ENCODE measurements at regions not wholly inside any gene's neighbourhood (a gene's known extent, or its start where the extent isn't known, plus 50 kb on each side); places are given as distances from the start of the nearest gene placed in this dataset.

DNA sequence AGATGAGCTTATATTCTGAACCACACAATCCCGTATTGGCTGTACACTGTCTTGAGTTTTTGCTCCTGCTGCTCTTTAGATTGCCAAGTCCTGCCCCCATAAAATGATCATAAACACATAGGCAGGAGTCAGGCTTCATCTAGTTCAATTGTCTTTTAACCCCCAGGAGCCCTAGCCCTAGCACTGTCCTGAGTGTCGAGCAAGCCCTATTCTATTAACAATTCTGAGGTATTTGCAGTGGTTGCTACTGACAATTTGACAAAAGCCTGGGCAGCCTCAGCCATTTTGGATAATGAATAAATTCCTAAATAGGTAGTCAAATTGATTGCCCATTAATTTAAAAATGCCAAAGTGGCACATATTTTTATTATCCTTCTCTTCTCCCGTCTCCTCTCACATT, 257.2 kb downstream of the YTHDC2 start:
- CTCF ChIA-PET: no interaction called here
- Histone ChIP-seq H3K4me3 (ENCODE audit: low read depth, low read length) (no peak overlapping the region), H3K36me3 (ENCODE audit: control insufficient read depth, insufficient read depth, low read length) (no peaks in the 10 kb centered on the region), H3K27me3 (ENCODE audit: control insufficient read depth, insufficient read depth, low read length) (no peaks in the 10 kb centered on the region)
- DNase-seq (ENCODE audit: low read depth): no peak
- POLR2A ChIA-PET: no interaction called here
- TF ChIP-seq, protein P1, sequence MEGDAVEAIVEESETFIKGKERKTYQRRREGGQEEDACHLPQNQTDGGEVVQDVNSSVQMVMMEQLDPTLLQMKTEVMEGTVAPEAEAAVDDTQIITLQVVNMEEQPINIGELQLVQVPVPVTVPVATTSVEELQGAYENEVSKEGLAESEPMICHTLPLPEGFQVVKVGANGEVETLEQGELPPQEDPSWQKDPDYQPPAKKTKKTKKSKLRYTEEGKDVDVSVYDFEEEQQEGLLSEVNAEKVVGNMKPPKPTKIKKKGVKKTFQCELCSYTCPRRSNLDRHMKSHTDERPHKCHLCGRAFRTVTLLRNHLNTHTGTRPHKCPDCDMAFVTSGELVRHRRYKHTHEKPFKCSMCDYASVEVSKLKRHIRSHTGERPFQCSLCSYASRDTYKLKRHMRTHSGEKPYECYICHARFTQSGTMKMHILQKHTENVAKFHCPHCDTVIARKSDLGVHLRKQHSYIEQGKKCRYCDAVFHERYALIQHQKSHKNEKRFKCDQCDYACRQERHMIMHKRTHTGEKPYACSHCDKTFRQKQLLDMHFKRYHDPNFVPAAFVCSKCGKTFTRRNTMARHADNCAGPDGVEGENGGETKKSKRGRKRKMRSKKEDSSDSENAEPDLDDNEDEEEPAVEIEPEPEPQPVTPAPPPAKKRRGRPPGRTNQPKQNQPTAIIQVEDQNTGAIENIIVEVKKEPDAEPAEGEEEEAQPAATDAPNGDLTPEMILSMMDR (IDR thresholded peaks at IDR 0.05; ENCODE audit: insufficient read depth, low read depth, low read length): no peak

DNA sequence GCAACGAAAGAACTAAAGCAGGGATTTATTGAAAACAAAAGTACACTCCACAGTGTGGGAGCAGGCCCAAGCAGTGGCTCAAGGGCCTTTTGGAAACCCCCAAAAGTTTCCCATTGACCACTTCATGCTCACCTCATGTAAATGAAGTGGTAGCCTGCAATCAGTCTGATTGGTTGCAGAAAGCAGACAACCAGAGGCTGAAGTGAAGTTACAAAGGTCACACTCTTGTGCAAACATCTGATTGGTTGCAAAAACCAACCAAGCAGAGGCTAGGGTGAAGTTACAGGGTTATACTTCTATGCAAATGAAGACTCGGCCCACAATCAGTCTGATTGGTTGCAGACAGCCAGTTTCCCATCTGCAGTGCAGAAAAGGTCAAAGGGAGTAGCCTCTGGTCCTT, 258.0 kb downstream of the YTHDC2 start:
- no peaks in the 10 kb centered on the region for H3K36me3 ChIP-seq (ENCODE audit: control insufficient read depth, insufficient read depth, low read length)
- TF ChIP-seq, protein P1 (IDR thresholded peaks at IDR 0.05; ENCODE audit: insufficient read depth, low read depth, low read length): no peak
- H3K4me3 ChIP-seq (ENCODE audit: low read depth, low read length): no peak overlapping the region
- DNase-seq (ENCODE audit: low read depth): no peak
- ChIA-PET CTCF (no interaction called here), POLR2A (no interaction called here)
- no peaks in the 10 kb centered on the region for H3K27me3 ChIP-seq (ENCODE audit: control insufficient read depth, insufficient read depth, low read length)

DNA sequence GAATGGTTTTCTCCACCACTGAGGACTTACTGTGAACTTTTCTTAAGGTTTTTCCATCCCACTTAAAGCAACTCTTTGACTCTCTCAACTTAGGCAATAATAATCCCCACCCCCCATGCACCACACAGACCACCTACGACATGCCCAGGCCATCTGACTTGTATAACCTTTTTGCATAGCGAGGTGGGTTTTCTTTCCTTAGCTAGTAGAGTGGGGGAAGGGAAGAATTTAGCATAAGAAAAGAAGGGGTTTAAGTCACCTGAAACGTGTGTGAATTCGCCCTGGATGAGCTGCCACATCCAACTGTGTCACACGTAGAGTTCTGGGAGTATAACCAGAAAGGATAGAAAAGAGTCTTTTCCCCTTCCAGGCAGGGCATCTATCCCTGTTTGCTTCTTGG, 262.7 kb downstream of the YTHDC2 start:
- no peak for DNase-seq (ENCODE audit: low read depth)
- ChIA-PET POLR2A (no interaction called here), CTCF (no interaction called here)
- Histone ChIP-seq H3K4me3 (ENCODE audit: low read depth, low read length) (no peak overlapping the region), H3K27me3 (ENCODE audit: control insufficient read depth, insufficient read depth, low read length) (no peaks in the 10 kb centered on the region), H3K36me3 (ENCODE audit: control insufficient read depth, insufficient read depth, low read length) (no peaks in the 10 kb centered on the region)
- TF ChIP-seq, protein P1 (IDR thresholded peaks at IDR 0.05; ENCODE audit: insufficient read depth, low read depth, low read length): no peak

DNA sequence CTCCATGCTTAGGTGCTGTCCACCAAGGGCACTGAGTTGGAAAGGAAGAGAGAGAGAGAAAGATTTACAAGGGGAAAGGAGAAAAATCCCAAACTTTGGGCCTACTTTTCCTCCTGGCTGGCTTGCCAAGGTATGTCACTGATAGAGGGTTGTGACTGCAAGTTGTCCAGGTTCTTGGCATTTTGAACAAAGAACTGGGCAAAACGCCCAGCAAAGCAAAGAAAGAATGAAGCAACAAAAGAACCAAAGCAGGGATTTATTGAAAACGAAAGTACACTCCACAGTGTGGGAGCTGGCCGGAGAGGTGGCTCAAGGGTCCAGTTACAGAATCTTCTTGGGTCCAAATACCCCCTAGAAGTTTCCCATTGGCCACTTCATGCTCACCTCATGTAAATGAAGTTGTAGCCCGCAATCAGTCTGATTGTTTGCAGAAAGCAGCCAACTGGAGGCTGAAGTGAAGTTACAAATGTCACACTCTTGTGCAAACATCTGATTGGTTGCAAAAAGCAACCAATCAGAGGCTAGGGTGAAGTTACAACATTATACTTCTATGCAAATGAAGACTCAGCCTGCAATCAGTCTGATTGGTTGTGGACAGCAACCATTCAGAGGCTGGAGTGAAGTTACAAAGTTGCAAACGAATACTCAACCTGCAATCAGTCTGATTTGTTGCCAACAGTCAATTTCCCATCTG, 263.5 kb downstream of the YTHDC2 start:
- H3K36me3 ChIP-seq (ENCODE audit: control insufficient read depth, insufficient read depth, low read length): no peaks in the 10 kb centered on the region
- H3K27me3 ChIP-seq (ENCODE audit: control insufficient read depth, insufficient read depth, low read length): no peaks in the 10 kb centered on the region
- no peak overlapping the region for H3K4me3 ChIP-seq (ENCODE audit: low read depth, low read length)
- ChIA-PET POLR2A (no interaction called here), CTCF (no interaction called here)
- no peak for DNase-seq (ENCODE audit: low read depth)
- TF ChIP-seq, protein P1 (IDR thresholded peaks at IDR 0.05; ENCODE audit: insufficient read depth, low read depth, low read length): no peak

DNA sequence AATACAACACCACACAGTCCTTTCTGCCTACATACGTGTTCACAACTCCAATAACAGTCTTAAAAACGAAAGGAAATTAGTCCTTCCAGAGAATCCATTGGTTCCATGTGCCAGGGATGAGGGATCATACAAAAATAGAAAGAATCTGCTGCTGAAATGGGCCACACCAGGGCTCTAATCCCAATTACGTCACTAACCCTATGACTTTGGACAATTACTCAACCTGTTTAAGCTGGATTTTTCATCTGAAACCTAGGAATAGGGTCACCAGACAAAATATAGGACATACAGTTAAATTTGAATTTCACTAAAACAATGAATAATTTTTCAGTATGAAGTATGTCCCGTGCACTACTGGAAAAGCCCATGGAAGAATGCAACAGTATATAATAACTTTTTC, 264.7 kb downstream of the YTHDC2 start:
- H3K4me3 ChIP-seq (ENCODE audit: low read depth, low read length): no peak overlapping the region
- ChIA-PET POLR2A (no interaction called here), CTCF (interaction anchor here (1.2 kb wide), 1 partner anchor 118 kb away, joined by 3 read pairs; no protein-coding TSS in a partner anchor)
- TF ChIP-seq, protein P1 (IDR thresholded peaks at IDR 0.05; ENCODE audit: insufficient read depth, low read depth, low read length): no peak
- no peak for DNase-seq (ENCODE audit: low read depth)
- H3K27me3 ChIP-seq (ENCODE audit: control insufficient read depth, insufficient read depth, low read length): no peaks in the 10 kb centered on the region
- H3K36me3 ChIP-seq (ENCODE audit: control insufficient read depth, insufficient read depth, low read length): no peaks in the 10 kb centered on the region

Measured in BJ (cell line).